Natural killer cell (primary cell): ENCODE measurements at regions not wholly inside any gene's neighbourhood (a gene's known extent, or its start where the extent isn't known, plus 50 kb on each side); places are given as distances from the start of the nearest gene placed in this dataset.

Source experiments
- ATAC-seq, 3 donors: fragments of 150-1000 bp in 2 of 3; fragments of 200-7000 bp in 1 of 3; cut with Tn5 transposase; 1 replicate in 1 of 3; 2 replicates in 2 of 3; pipeline ENCODE4 v1.10.0; 2021; ENCODE audit warnings: mild to moderate bottlenecking in 2 of 3, moderate library complexity in 2 of 3
- DNase-seq, 2 donors: peaks; one replicate each; pipeline versions ENCODE4 v3.0.0 to v3.0.0-alpha.2; 2013 to 2021; ENCODE audit warnings: mixed read lengths in 1 of 2
- H3K27ac ChIP-seq: one replicate; pipeline ENCODE4 v1.5.1; 2013; ENCODE audit warnings: mild to moderate bottlenecking, low read length
- H3K27me3 ChIP-seq: one replicate; pipeline ENCODE4 v1.6.1; 2013; ENCODE audit warnings: low read length; ENCODE audit not compliant: control insufficient read depth, insufficient read depth
- H3K36me3 ChIP-seq: one replicate; pipeline ENCODE4 v1.6.1; 2013; ENCODE audit warnings: low read length; ENCODE audit not compliant: control insufficient read depth, insufficient read depth
- H3K4me1 ChIP-seq: one replicate; pipeline ENCODE4 v1.6.1; 2013; ENCODE audit warnings: low read length; ENCODE audit not compliant: control insufficient read depth, insufficient read depth
- H3K4me3 ChIP-seq: one replicate; pipeline ENCODE4 v1.5.1; 2013; ENCODE audit warnings: low read length
- H3K9me3 ChIP-seq: one replicate; pipeline ENCODE4 v1.6.1; 2013; ENCODE audit warnings: low read length; ENCODE audit not compliant: control insufficient read depth, insufficient read depth
- H3K27ac Mint-ChIP-seq, 2 donors: one replicate each; pipeline ENCODE4 v1.8.0; 2022; ENCODE audit warnings: mild to moderate bottlenecking in 2 of 2, mixed read lengths in 2 of 2, moderate library complexity in 1 of 2
- H3K27me3 Mint-ChIP-seq, 2 donors: one replicate each; pipeline ENCODE4 v1.8.0; 2022; ENCODE audit warnings: low read depth in 2 of 2, mixed read lengths in 2 of 2
- H3K36me3 Mint-ChIP-seq: one replicate; pipeline ENCODE4 v1.8.0; 2022; ENCODE audit warnings: mixed read lengths
- H3K4me1 Mint-ChIP-seq, 2 donors: one replicate each; pipeline ENCODE4 v1.8.0; 2022; ENCODE audit warnings: mixed read lengths in 2 of 2
- H3K4me3 Mint-ChIP-seq: one replicate; pipeline ENCODE4 v1.8.0; 2022; ENCODE audit warnings: mild to moderate bottlenecking, moderate library complexity, mixed read lengths
- H3K9me3 Mint-ChIP-seq, 2 donors: one replicate each; pipeline ENCODE4 v1.8.0; 2022; ENCODE audit warnings: mixed read lengths in 2 of 2
- WGBS: methylation state at CpG from one replicate; pipeline ENCODE4 v1.1.7; 2013; ENCODE audit warnings: missing lambda C conversion rate; ENCODE audit not compliant: insufficient coverage; 5-methylcytosine and 5-hydroxymethylcytosine counted together
- intact Hi-C: fragments of 100-400 bp; cut with micrococcal nuclease; formaldehyde crosslinking; loops from one replicate; pipeline ENCODE4 v1.14.2; 2022
- TF ChIP-seq, protein P1 (sequence below): fragments of 200-600 bp; IDR thresholded peaks from one replicate; pipeline ENCODE4 v1.8.0; 2022; ENCODE audit warnings: antibody characterized with exemption

DNA sequence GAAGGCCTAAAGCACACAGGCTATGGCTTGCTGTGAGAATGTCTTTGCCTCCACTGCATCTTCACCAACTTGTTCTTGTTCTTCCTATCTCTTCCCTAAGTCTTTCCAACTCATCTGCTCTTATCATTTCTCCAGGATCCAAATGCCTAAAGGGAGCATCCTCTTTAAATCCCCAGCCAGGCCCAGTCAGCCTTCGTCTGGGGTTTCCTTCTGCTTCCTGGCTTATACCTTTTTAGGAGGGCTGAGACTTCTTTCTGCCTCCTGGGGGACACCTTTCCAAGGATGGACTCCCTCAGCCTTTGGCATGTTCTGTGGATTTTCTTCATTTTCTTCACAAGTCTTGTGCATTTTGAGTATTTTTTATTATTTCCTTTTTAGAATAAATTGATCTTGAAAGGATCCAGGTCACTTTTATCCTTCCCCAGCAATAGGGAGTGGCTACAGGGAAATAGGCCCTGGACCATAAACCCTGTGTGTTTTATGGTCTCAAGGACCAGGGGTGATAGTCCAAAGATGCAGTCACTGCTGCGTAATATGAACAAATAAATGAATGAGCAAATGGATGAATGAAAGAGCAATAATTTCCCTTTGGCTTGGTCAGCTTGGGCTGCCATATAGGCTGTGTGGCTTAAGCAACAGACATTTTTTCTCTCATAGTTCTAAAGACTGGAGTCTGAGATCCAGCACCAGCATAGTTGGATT, 122.1 kb upstream of the LRIG1 start:
- TF ChIP-seq, protein P1, sequence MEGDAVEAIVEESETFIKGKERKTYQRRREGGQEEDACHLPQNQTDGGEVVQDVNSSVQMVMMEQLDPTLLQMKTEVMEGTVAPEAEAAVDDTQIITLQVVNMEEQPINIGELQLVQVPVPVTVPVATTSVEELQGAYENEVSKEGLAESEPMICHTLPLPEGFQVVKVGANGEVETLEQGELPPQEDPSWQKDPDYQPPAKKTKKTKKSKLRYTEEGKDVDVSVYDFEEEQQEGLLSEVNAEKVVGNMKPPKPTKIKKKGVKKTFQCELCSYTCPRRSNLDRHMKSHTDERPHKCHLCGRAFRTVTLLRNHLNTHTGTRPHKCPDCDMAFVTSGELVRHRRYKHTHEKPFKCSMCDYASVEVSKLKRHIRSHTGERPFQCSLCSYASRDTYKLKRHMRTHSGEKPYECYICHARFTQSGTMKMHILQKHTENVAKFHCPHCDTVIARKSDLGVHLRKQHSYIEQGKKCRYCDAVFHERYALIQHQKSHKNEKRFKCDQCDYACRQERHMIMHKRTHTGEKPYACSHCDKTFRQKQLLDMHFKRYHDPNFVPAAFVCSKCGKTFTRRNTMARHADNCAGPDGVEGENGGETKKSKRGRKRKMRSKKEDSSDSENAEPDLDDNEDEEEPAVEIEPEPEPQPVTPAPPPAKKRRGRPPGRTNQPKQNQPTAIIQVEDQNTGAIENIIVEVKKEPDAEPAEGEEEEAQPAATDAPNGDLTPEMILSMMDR = no peak
- Histone ChIP-seq H3K4me3 (no peak overlapping the region), H3K4me1 (no peaks in the 10 kb centered on the region), H3K36me3 (no peaks in the 10 kb centered on the region), H3K27me3 (no peaks in the 10 kb centered on the region), H3K9me3 (no peaks in the 10 kb centered on the region), H3K27ac (no peak overlapping the region)
- Mint-ChIP-seq H3K9me3 (no peaks in the 10 kb centered on the region), H3K4me3 (no peak overlapping the region), H3K27ac (no peak overlapping the region), H3K27me3 (peaks cover 0 to 6% of the 10 kb centered on the region in 2 donors), H3K36me3 (no peaks in the 10 kb centered on the region), H3K4me1 (no peaks in the 10 kb centered on the region)
- ATAC-seq = no peak
- 97% methylated on average over 2 of the region's 2 CpGs for WGBS
- DNase-seq = no peak
- intact Hi-C loops = no loop called here

- Histone ChIP-seq H3K4me1 (no peaks in the 10 kb centered on the region), H3K27ac (no peak overlapping the region), H3K4me3 (no peak overlapping the region), H3K36me3 (no peaks in the 10 kb centered on the region), H3K27me3 (no peaks in the 10 kb centered on the region), H3K9me3 (no peaks in the 10 kb centered on the region)
- H3K9me3 Mint-ChIP-seq = no peaks in the 10 kb centered on the region
- TF ChIP-seq, protein P1 = no peak
- ATAC-seq (no peak), DNase-seq (no peak)
- H3K4me1 Mint-ChIP-seq = no peaks in the 10 kb centered on the region
- WGBS = 89% methylated on average over 5 of the region's 5 CpGs
- no peak overlapping the region for H3K27ac Mint-ChIP-seq
- H3K36me3 Mint-ChIP-seq = no peaks in the 10 kb centered on the region
- intact Hi-C loops = no loop called here
- H3K4me3 Mint-ChIP-seq = no peak overlapping the region
- H3K27me3 Mint-ChIP-seq = peaks cover 0 to 6% of the 10 kb centered on the region in 2 donors
Observed at GRCh38 chr3:66625505-66626216, 124.8 kb upstream of the LRIG1 start.

DNA sequence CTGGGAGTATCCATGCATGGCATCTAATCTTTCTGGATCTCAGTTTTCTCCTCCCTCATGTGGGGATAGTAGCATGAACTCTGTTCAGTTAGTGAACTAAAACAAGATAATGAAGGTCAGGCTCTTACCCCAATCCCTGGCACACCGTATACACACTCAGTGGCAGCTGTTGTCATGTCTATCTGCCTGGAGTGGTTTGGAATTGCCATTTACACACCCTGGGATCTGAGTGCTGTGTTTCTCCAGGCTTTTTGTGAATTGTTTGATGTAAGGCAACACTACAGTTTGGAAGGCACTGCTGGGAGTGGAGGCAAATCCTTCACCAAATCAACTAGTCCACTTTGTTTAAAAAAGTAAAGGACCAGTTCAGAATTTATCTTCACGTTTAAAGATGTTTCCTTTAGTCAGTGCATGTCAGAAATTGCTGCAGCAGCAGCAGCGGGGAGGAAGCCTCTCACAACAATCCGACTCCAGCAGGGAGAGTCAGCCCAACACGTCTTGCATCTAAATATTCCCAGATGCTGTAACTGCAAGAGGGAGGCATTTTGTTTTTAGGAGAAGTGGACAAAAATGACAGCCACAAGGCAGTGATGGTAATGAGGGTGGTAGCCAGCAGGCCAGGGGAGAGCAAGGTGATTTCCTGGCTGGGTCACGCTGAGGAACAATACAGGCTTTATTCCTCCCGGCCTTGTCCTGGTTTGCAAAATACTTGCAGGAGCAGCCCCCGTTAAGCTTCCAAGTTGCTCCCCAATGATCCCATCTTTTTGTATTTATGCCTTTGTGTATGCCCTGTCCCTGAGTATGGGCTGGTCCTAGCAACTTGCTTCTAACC, 128.5 kb upstream of the LRIG1 start:
- no peak for DNase-seq
- H3K9me3 ChIP-seq = no peaks in the 10 kb centered on the region
- H3K27me3 ChIP-seq = no peaks in the 10 kb centered on the region
- H3K27ac ChIP-seq = no peak overlapping the region
- Mint-ChIP-seq H3K27me3 (peaks cover 10 to 15% of the 10 kb centered on the region in 2 donors), H3K9me3 (no peaks in the 10 kb centered on the region), H3K4me3 (no peak overlapping the region), H3K36me3 (no peaks in the 10 kb centered on the region), H3K4me1 (no peaks in the 10 kb centered on the region), H3K27ac (no peak overlapping the region)
- WGBS = 93% methylated on average over 8 of the region's 8 CpGs
- no peaks in the 10 kb centered on the region for H3K4me1 ChIP-seq
- TF ChIP-seq, protein P1 = no peak
- H3K4me3 ChIP-seq = no peak overlapping the region
- intact Hi-C loops = no loop called here
- ATAC-seq = no peak
- no peaks in the 10 kb centered on the region for H3K36me3 ChIP-seq
